ENCODE measurements at regions not wholly inside any gene's neighbourhood (a gene's known extent, or its start where the extent isn't known, plus 50 kb on each side); places are given as distances from the start of the nearest gene placed in this dataset.
"Not testable (repeated sequence)": the region's sequence is repeated elsewhere in the genome, so short reads cannot be mapped to it uniquely, and the experiment has no call there.

GRCh38 chr3:82741346-82741745 is 979.9 kb upstream of the GBE1 start:
- no peak for FAIRE-seq

- no peak for FAIRE-seq
Measured at GRCh38 chr3:82739390-82739789, 977.9 kb upstream of the GBE1 start.

GRCh38 chr3:82736696-82737277 is 975.3 kb upstream of the GBE1 start:
- FAIRE-seq = no peak

- FAIRE-seq = no peak
Measured at GRCh38 chr3:82715091-82715856, 953.8 kb upstream of the GBE1 start.

GRCh38 chr3:82707035-82707434 is 945.6 kb upstream of the GBE1 start:
- FAIRE-seq = no peak

- FAIRE-seq = no peak
Measured at GRCh38 chr3:82685761-82686160, 924.3 kb upstream of the GBE1 start.

GRCh38 chr3:82676356-82677026 is 915.0 kb upstream of the GBE1 start:
- FAIRE-seq = no peak

- FAIRE-seq = no peak
Measured at GRCh38 chr3:82672966-82673365, 911.5 kb upstream of the GBE1 start.

GRCh38 chr3:82671466-82671865 is 910.0 kb upstream of the GBE1 start:
- FAIRE-seq = no peak

- no peak for FAIRE-seq
Measured at GRCh38 chr3:82654708-82655107, 893.3 kb upstream of the GBE1 start.

GRCh38 chr3:82643948-82644347 is 882.5 kb upstream of the GBE1 start:
- FAIRE-seq = no peak

- FAIRE-seq = no peak
Measured at GRCh38 chr3:82641701-82642100, 880.3 kb upstream of the GBE1 start.

- FAIRE-seq = no peak
Measured at GRCh38 chr3:82640254-82640653, 878.8 kb upstream of the GBE1 start.

- FAIRE-seq = no peak
Measured at GRCh38 chr3:82637574-82637973, 876.1 kb upstream of the GBE1 start.

GRCh38 chr3:82636177-82636576 is 874.7 kb upstream of the GBE1 start:
- FAIRE-seq = no peak

- no peak for FAIRE-seq
Measured at GRCh38 chr3:82633319-82633718, 871.9 kb upstream of the GBE1 start.

GRCh38 chr3:82629937-82630336 is 868.5 kb upstream of the GBE1 start:
- no peak for FAIRE-seq

GRCh38 chr3:82628385-82629014 is 867.1 kb upstream of the GBE1 start:
- FAIRE-seq = no peak

- no peak for FAIRE-seq
Measured at GRCh38 chr3:82627733-82628132, 866.3 kb upstream of the GBE1 start.

GRCh38 chr3:82620744-82621143 is 859.3 kb upstream of the GBE1 start:
- not testable (repeated sequence) for FAIRE-seq

- FAIRE-seq = no peak
Measured at GRCh38 chr3:82618594-82618993, 857.1 kb upstream of the GBE1 start.

GRCh38 chr3:82610236-82610635 is 848.8 kb upstream of the GBE1 start:
- FAIRE-seq = no peak

- no peak for FAIRE-seq
Measured at GRCh38 chr3:82607391-82607790, 845.9 kb upstream of the GBE1 start.

- no peak for FAIRE-seq
Measured at GRCh38 chr3:82596805-82597204, 835.4 kb upstream of the GBE1 start.
